ENCODE measurements at regions not wholly inside any gene's neighbourhood (a gene's known extent, or its start where the extent isn't known, plus 50 kb on each side); places are given as distances from the start of the nearest gene placed in this dataset.

- TF ChIP-seq POLR2A (IDR thresholded peaks at IDR 0.05), result no peak
- peak; percentile 69 to 97 (median 93) for TF ChIP-seq CTCF (IDR thresholded peaks at IDR 0.05)
- DNase-seq (peak; percentile 29 to 59 (median 44)), ATAC-seq (peak; percentile 87)
- no peaks in the 10 kb centered on the region for H3K9me3 ChIP-seq
- H3K27me3 ChIP-seq, result no peaks in the 10 kb centered on the region
- WGBS, 2 donors, result 1% methylated on average over 5 of the region's 5 CpGs
- peak overlapping the region in 1 of 2 donors; percentile 59 for H3K4me3 ChIP-seq
- no peak overlapping the region for H3K27ac ChIP-seq
- no peaks in the 10 kb centered on the region for H3K36me3 ChIP-seq (replicated peaks in 1 of 2; ENCODE audit: insufficient read depth in 1 of 2, low read depth in 2 of 2)
- intact Hi-C loops (cut with DNase I), result no loop called here
- H3K4me1 ChIP-seq, result peaks cover 10% of the 10 kb centered on the region
Measured at GRCh38 chr3:107235928-107236315, 141.3 kb upstream of the CCDC54 start.

DNA sequence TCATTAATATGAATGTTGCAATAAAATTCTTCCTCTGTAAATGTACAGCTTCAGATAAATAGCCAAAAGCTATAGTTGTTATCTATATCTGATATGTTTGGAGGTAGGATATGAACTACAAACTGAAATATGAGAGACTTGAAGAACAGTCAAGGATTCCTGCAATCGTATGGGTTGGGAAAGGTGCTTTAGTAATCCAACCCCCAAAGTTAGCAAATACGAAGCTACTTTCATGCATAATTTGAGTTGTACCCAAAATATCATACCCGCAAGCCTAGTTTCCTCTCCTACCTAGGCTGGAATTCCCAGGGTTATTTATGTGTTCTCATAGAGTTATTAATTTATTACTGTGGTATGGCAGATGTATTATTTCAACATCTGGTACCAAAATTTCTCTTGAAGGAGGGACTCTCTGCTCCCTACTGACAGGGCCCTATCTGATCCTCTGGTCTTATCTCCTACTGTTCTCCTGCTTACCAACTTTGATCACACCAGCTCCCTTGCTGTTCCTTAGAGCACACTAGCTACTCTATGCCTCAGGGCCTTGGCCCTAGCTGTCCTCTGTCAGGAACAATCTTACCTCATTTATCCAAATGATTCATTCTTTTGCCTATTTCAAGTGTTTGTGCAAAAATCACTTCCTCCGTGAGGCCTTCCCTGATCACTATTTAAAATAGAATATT is 140.4 kb upstream of the CCDC54 start:
- 77 to 79% methylated on average over 4 of the region's 4 CpGs for WGBS, 2 donors
- DNase-seq (no peak), ATAC-seq (no peak)
- H3K27ac ChIP-seq, result no peak overlapping the region
- H3K36me3 ChIP-seq (replicated peaks in 1 of 2; ENCODE audit: insufficient read depth in 1 of 2, low read depth in 2 of 2), result no peaks in the 10 kb centered on the region
- intact Hi-C loops (cut with DNase I), result no loop called here
- no peak overlapping the region for H3K4me3 ChIP-seq
- H3K9me3 ChIP-seq, result no peaks in the 10 kb centered on the region
- no peak for TF ChIP-seq POLR2A (IDR thresholded peaks at IDR 0.05)
- TF ChIP-seq CTCF (IDR thresholded peaks at IDR 0.05), result no peak
- no peaks in the 10 kb centered on the region for H3K27me3 ChIP-seq
- H3K4me1 ChIP-seq, result peaks cover 15% of the 10 kb centered on the region

DNA sequence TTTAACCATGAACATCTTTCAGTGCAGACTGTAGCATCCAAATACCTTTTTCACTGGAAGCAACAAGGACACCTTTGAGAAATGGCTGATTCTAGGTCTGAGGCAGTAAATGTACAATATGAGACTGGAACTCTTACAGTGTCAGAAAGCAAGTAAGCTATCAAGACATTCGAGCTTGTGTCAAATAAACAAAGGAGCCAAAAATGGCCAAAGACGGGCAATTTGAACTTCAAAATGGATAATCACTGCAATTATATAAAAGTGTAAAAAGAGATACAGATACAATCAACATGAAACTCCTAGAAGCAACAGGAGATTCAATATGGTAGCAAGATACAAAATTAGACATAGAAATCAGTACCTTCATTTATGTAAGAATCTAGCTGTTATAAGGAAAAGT is 138.5 kb upstream of the CCDC54 start:
- intact Hi-C loops (cut with DNase I), result no loop called here
- Histone ChIP-seq H3K4me3 (no peak overlapping the region), H3K36me3 (replicated peaks in 1 of 2; ENCODE audit: insufficient read depth in 1 of 2, low read depth in 2 of 2) (no peaks in the 10 kb centered on the region), H3K9me3 (no peaks in the 10 kb centered on the region), H3K4me1 (peaks cover 15% of the 10 kb centered on the region), H3K27me3 (no peaks in the 10 kb centered on the region), H3K27ac (no peak overlapping the region)
- WGBS, 2 donors, result 68 to 69% methylated on average over 2 of the region's 2 CpGs
- ATAC-seq, result no peak
- DNase-seq, result no peak
- no peak for TF ChIP-seq POLR2A (IDR thresholded peaks at IDR 0.05)
- no peak for TF ChIP-seq CTCF (IDR thresholded peaks at IDR 0.05)

GRCh38 chr3:107239703-107240102 is 137.5 kb upstream of the CCDC54 start:
- Histone ChIP-seq H3K4me3 (no peak overlapping the region), H3K27me3 (no peaks in the 10 kb centered on the region), H3K4me1 (peaks cover 15% of the 10 kb centered on the region), H3K9me3 (no peaks in the 10 kb centered on the region), H3K36me3 (replicated peaks in 1 of 2; ENCODE audit: insufficient read depth in 1 of 2, low read depth in 2 of 2) (no peaks in the 10 kb centered on the region), H3K27ac (no peak overlapping the region)
- ATAC-seq, result no peak
- WGBS, 2 donors, result 80 to 83% methylated on average over 4 of the region's 4 CpGs
- no peak for TF ChIP-seq POLR2A (IDR thresholded peaks at IDR 0.05)
- TF ChIP-seq CTCF (IDR thresholded peaks at IDR 0.05), result no peak
- intact Hi-C loops (cut with DNase I), result no loop called here
- DNase-seq, result no peak

All from body of pancreas (tissue), 4 donors.